GM19023 (cell line): ENCODE measurements at regions not wholly inside any gene's neighbourhood (a gene's known extent, or its start where the extent isn't known, plus 50 kb on each side); places are given as distances from the start of the nearest gene placed in this dataset.
"Not testable (repeated sequence)": the region's sequence is repeated elsewhere in the genome, so short reads cannot be mapped to it uniquely, and the experiment has no call there.

Source experiments
- ATAC-seq: cut with Tn5 transposase; IDR thresholded peaks from one replicate; pipeline ENCODE4 v1.9.1; 2021; ENCODE audit warnings: mild to moderate bottlenecking, moderate library complexity; ENCODE audit not compliant: unreplicated experiment

- ATAC-seq, result no peak
These were observed 396.8 kb downstream of the TRAM1L1 start for GRCh38 chr4:116688536-116688935.

GRCh38 chr4:116668190-116668589 is 417.2 kb downstream of the TRAM1L1 start:
- no peak for ATAC-seq

GRCh38 chr4:116665716-116666115 is 419.7 kb downstream of the TRAM1L1 start:
- no peak for ATAC-seq

GRCh38 chr4:116664198-116664597 is 421.2 kb downstream of the TRAM1L1 start:
- ATAC-seq, result no peak

GRCh38 chr4:116639070-116639577 is 446.3 kb downstream of the TRAM1L1 start:
- ATAC-seq, result no peak

- ATAC-seq, result no peak
These were observed 446.8 kb downstream of the TRAM1L1 start for GRCh38 chr4:116638592-116638991.

GRCh38 chr4:116636917-116637316 is 448.5 kb downstream of the TRAM1L1 start:
- peak; percentile 96 for ATAC-seq

- no peak for ATAC-seq
These were observed 453.1 kb downstream of the TRAM1L1 start for GRCh38 chr4:116632269-116632668.

- ATAC-seq, result no peak
These were observed 456.8 kb downstream of the TRAM1L1 start for GRCh38 chr4:116628598-116628997.

GRCh38 chr4:116627545-116627944 is 457.8 kb downstream of the TRAM1L1 start:
- ATAC-seq, result no peak

- ATAC-seq, result not testable (repeated sequence)
These were observed 465.9 kb downstream of the TRAM1L1 start for GRCh38 chr4:116619508-116619907.

- ATAC-seq, result no peak
These were observed 466.7 kb downstream of the TRAM1L1 start for GRCh38 chr4:116618638-116619037.

- ATAC-seq, result no peak
These were observed 482.3 kb downstream of the TRAM1L1 start for GRCh38 chr4:116603096-116603495.

GRCh38 chr4:116599859-116600258 is 485.5 kb downstream of the TRAM1L1 start:
- ATAC-seq, result no peak

- ATAC-seq, result no peak
These were observed 486.2 kb downstream of the TRAM1L1 start for GRCh38 chr4:116598980-116599789.

GRCh38 chr4:116598155-116598979 is 487.0 kb downstream of the TRAM1L1 start:
- ATAC-seq, result no peak

- no peak for ATAC-seq
These were observed 494.7 kb downstream of the TRAM1L1 start for GRCh38 chr4:116590648-116591047.

- no peak for ATAC-seq
These were observed 496.6 kb downstream of the TRAM1L1 start for GRCh38 chr4:116588783-116589182.

GRCh38 chr4:116585246-116585645 is 500.1 kb downstream of the TRAM1L1 start:
- no peak for ATAC-seq

- no peak for ATAC-seq
These were observed 508.1 kb downstream of the TRAM1L1 start for GRCh38 chr4:116577321-116577720.

GRCh38 chr4:116573540-116573939 is 511.8 kb downstream of the TRAM1L1 start:
- ATAC-seq, result no peak

GRCh38 chr4:116561768-116562167 is 523.6 kb downstream of the TRAM1L1 start:
- ATAC-seq, result no peak
